Common myeloid progenitor, CD34-positive (primary cell): ENCODE measurements at regions not wholly inside any gene's neighbourhood (a gene's known extent, or its start where the extent isn't known, plus 50 kb on each side); places are given as distances from the start of the nearest gene placed in this dataset.

Experiments
- CTCF ChIA-PET: fragments of 350-600 bp; sonication (Branson Sonifier 250); formaldehyde crosslinking; loops from one replicate; lab custom pipeline; 2021; ENCODE audit warnings: antibody characterized with exemption; lab: Charles Lee
- POLR2A ChIA-PET: fragments of 350-600 bp; sonication (Branson Sonifier 250); formaldehyde crosslinking; loops from one replicate; lab custom pipeline; 2021; ENCODE audit warnings: antibody characterized with exemption; lab: Charles Lee
- DNase-seq, 3 donors: peaks; one replicate each; pipeline versions ENCODE4 v3.0.0 to v3.0.0-alpha.2; 2013
- H3K27ac ChIP-seq, 2 experiments: 1 replicate in 1 of 2; 2 replicates in 1 of 2; pipeline ENCODE4 v1.7.0; 2013; ENCODE audit warnings: inconsistent platforms in 2 of 2, low read length in 2 of 2, mild to moderate bottlenecking in 2 of 2, low read depth in 1 of 2, moderate library complexity in 1 of 2; ENCODE audit not compliant: severe bottlenecking in 2 of 2, insufficient read depth in 1 of 2, poor library complexity in 1 of 2
- H3K27me3 ChIP-seq, 5 experiments: replicated peaks in 2 of 5; 1 replicate in 3 of 5; 2 replicates in 2 of 5; pipeline versions ENCODE4 v1.6.1 to v1.7.0; 2013; ENCODE audit warnings: low read length in 4 of 5, mild to moderate bottlenecking in 2 of 5, moderate library complexity in 2 of 5, inconsistent platforms in 1 of 5; ENCODE audit not compliant: insufficient read depth in 5 of 5, control insufficient read depth in 4 of 5
- H3K36me3 ChIP-seq, 4 experiments: 1 replicate in 2 of 4; 2 replicates in 2 of 4; pipeline versions ENCODE4 v1.6.1 to v1.7.0; 2013; ENCODE audit warnings: low read length in 3 of 4, control low read depth in 1 of 4, mild to moderate bottlenecking in 1 of 4; ENCODE audit not compliant: control insufficient read depth in 4 of 4, insufficient read depth in 4 of 4
- H3K4me1 ChIP-seq, 4 experiments: 1 replicate in 3 of 4; 2 replicates in 1 of 4; pipeline versions ENCODE4 v1.6.1 to v1.7.1; 2013; ENCODE audit warnings: low read length in 3 of 4, mild to moderate bottlenecking in 3 of 4, control low read depth in 1 of 4, inconsistent platforms in 1 of 4, moderate library complexity in 1 of 4; ENCODE audit not compliant: control insufficient read depth in 4 of 4, insufficient read depth in 4 of 4; ENCODE audit errors: control extremely low read depth in 1 of 4
- H3K4me3 ChIP-seq, 7 experiments: 1 replicate in 4 of 7; 2 replicates in 3 of 7; pipeline versions ENCODE4 v1.5.1 to v1.7.0; 2013; ENCODE audit warnings: mild to moderate bottlenecking in 7 of 7, low read length in 6 of 7, moderate library complexity in 6 of 7, inconsistent platforms in 2 of 7, low read depth in 2 of 7, control low read depth in 1 of 7; ENCODE audit not compliant: insufficient read depth in 4 of 7, control insufficient read depth in 1 of 7; ENCODE audit errors: extremely low read depth in 1 of 7
- H3K9me3 ChIP-seq, 5 experiments: 1 replicate in 4 of 5; 2 replicates in 1 of 5; pipeline versions ENCODE4 v1.6.1 to v1.7.1; 2013; ENCODE audit warnings: low read length in 4 of 5, mild to moderate bottlenecking in 2 of 5, inconsistent platforms in 1 of 5, low read depth in 1 of 5, moderate library complexity in 1 of 5; ENCODE audit not compliant: control insufficient read depth in 4 of 5, insufficient read depth in 2 of 5; ENCODE audit errors: control extremely low read depth in 1 of 5
- WGBS: methylation state at CpG from one replicate; pipeline ENCODE4 v1.1.5; 2013; ENCODE audit not compliant: insufficient coverage; 5-methylcytosine and 5-hydroxymethylcytosine counted together

DNA sequence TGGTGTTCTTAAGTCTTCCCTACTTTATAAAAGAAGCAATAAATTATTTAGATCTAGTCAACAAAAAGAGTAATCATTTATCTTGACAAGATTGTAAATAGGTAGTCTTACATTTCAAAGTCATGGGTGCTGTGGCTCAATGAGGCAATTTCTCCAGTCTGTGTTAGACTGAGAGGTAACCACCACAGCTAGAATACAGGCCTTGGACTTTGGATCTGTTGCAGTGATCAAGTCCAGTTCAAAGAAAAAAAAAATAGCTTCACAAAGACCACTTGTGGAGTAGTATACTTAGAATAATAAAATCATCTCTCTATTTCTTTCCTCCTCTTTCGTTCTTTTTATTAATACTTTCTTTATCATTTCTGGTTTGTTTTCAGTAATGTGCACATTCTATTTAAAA, 93.1 kb upstream of the FSIP2 start:
- no CpG with 5 or more reads among the region's 1 CpG for WGBS
- ChIA-PET POLR2A (no interaction called here), CTCF (no interaction called here)
- H3K4me1 ChIP-seq: no peaks in the 10 kb centered on the region
- no peak for DNase-seq
- H3K4me3 ChIP-seq: no peak overlapping the region
- no peaks in the 10 kb centered on the region for H3K9me3 ChIP-seq
- H3K27me3 ChIP-seq: no peaks in the 10 kb centered on the region
- H3K36me3 ChIP-seq: no peaks in the 10 kb centered on the region
- no peak overlapping the region for H3K27ac ChIP-seq

DNA sequence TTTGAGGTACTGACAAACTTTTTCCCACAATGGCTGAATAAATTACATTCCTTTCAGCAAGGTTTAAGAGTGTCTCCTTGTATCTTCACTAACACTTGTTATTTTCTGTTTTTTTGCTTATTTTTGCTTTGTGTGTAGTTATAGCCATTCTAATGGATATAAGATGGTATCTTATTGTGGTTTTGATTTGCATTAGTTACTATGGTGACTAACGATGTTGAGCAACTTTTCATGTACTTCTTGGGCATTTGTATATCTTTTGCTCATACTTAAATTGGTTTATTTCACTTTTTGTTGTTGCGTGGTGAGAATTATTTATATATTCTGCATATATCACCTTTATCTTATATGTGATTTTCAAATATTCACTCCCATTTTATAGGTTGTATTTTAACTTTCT, 79.9 kb upstream of the FSIP2 start:
- H3K4me3 ChIP-seq: no peak overlapping the region
- CTCF ChIA-PET: no interaction called here
- WGBS: no CpG with 5 or more reads among the region's 2 CpGs

DNA sequence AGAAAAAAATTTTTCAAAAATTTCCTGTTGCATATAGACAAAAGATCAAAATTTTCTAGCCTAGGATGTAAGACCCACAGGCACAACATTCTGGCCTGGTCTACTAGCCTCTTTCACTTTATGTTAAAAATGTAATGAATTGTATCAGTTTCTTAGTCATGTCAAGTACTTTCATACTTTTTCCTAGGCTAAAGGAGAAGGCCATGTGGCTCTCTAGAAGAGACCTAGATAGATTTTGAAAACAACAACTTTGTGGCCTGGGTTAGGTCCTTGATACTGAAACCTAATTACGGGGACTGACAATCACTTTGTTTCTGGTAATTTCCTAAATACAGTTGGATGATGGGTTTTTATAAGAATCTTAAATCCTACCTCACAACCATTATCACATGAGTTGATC, 74.8 kb upstream of the FSIP2 start:
- Histone ChIP-seq H3K9me3 (no peaks in the 10 kb centered on the region), H3K36me3 (no peaks in the 10 kb centered on the region), H3K27ac (no peak overlapping the region), H3K27me3 (no peaks in the 10 kb centered on the region), H3K4me3 (no peak overlapping the region), H3K4me1 (no peaks in the 10 kb centered on the region)
- ChIA-PET POLR2A (no interaction called here), CTCF (no interaction called here)
- no peak for DNase-seq
- no CpG with 5 or more reads among the region's 1 CpG for WGBS

More for the DNA sequence above, 79.9 kb upstream of the FSIP2 start:
- Histone ChIP-seq H3K27me3 (no peaks in the 10 kb centered on the region), H3K4me1 (no peaks in the 10 kb centered on the region), H3K9me3 (no peaks in the 10 kb centered on the region), H3K27ac (no peak overlapping the region), H3K36me3 (no peaks in the 10 kb centered on the region)
- no peak for DNase-seq
- POLR2A ChIA-PET: no interaction called here

DNA sequence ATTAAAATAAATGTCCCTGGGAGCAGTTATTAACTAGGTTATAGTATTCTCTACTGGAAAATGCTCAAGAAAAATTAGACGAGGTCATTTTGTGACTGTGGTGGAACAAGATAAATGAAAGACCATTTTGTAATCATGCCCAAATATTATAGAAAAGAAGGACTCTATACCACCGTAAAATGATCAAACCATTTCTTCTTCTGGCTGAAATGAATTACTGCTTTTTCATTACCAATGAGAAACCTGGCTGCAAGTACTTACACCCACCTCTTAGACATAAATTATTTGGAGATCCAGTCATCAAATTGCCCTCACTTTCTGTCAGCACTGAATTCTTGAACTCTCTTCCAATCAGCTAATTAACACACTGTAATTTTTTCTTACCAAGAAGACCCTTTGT, 74.2 kb upstream of the FSIP2 start:
- no peak for DNase-seq
- H3K4me1 ChIP-seq: no peaks in the 10 kb centered on the region
- no peaks in the 10 kb centered on the region for H3K36me3 ChIP-seq
- H3K9me3 ChIP-seq: no peaks in the 10 kb centered on the region
- no CpG with 5 or more reads among the region's 2 CpGs for WGBS
- CTCF ChIA-PET: no interaction called here
- H3K4me3 ChIP-seq: no peak overlapping the region
- H3K27me3 ChIP-seq: no peaks in the 10 kb centered on the region
- POLR2A ChIA-PET: no interaction called here
- H3K27ac ChIP-seq: no peak overlapping the region

DNA sequence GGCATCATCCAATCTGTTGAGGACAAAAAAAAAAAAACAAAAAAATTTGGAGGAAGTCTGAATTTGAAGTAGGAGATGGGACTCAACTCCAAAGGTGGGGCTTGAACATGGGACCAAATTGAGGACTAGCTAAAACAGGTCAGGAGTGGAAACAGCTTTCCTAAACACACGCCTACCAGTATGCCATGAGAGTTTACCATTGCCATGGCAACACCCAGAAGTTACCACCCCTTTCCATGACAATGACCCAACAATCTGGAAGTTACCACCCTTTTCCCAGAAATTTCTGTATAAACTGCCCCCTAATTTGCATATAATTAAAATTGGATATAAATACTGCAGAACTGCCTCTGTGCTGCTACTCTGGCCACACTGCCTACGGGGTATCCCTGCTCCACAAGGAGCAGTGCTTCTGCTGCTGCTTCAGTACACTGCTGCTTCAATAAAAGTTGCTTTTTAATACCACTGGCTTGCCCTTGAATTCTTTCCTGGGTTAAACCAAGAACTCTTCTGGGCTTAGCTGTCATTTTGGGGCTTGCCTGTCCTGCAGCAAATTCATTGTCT, 73.3 kb upstream of the FSIP2 start:
- Histone ChIP-seq H3K36me3 (no peaks in the 10 kb centered on the region), H3K27ac (no peak overlapping the region), H3K9me3 (no peaks in the 10 kb centered on the region), H3K27me3 (no peaks in the 10 kb centered on the region), H3K4me1 (no peaks in the 10 kb centered on the region), H3K4me3 (no peak overlapping the region)
- no peak for DNase-seq
- WGBS: 63% methylated on average over 1 of the region's 2 CpGs
- CTCF ChIA-PET: no interaction called here
- POLR2A ChIA-PET: no interaction called here

DNA sequence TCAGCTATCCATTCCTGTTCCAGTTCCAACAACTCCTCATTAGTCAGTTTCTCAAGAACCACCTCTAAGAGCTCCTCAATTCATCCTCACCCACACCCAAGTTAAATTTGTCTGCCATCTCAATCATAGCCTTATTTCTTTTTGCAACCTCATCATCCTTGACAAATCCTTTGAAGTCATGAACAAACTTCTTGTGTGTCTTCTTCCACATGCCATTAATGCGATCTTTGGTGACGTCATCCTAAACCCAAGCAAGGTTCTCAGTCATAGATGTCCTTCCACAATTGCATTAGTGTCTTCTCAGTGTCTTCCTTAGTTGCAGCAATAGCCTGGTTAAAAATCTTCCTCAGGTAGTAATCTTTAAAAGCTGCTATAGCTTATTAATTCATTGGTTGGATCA, 71.2 kb upstream of the FSIP2 start:
- WGBS: 100% methylated on average over 2 of the region's 2 CpGs
- H3K27ac ChIP-seq: no peak overlapping the region
- no peak for DNase-seq
- H3K4me1 ChIP-seq: no peaks in the 10 kb centered on the region
- H3K9me3 ChIP-seq: no peaks in the 10 kb centered on the region
- no peaks in the 10 kb centered on the region for H3K27me3 ChIP-seq
- ChIA-PET POLR2A (no interaction called here), CTCF (interaction anchor here (0.6 kb wide), 1 partner anchor 51 kb away, joined by 3 read pairs; no protein-coding TSS in a partner anchor)
- H3K36me3 ChIP-seq: no peaks in the 10 kb centered on the region
- no peak overlapping the region for H3K4me3 ChIP-seq

DNA sequence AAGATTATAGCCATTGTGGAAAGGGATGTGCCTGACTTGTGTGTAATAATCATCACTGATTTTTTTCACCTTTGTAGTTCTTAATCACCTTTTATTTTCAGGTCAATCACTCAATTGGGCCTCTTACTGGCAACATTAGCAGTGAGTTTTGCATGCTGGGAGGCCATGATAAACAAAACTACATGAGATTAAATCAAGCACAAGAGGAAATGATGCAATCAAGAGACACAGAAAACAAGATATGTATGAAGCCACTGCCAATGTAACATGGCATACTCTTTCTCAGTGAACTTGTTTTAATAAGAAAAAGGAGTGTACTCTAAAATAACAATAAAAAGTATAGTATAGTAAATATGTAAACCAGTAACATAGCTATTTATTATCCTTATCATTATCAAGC, 69.9 kb upstream of the FSIP2 start:
- Histone ChIP-seq H3K27me3 (no peaks in the 10 kb centered on the region), H3K36me3 (no peaks in the 10 kb centered on the region), H3K4me1 (no peaks in the 10 kb centered on the region), H3K9me3 (no peaks in the 10 kb centered on the region), H3K4me3 (no peak overlapping the region), H3K27ac (no peak overlapping the region)
- ChIA-PET POLR2A (no interaction called here), CTCF (no interaction called here)
- DNase-seq: no peak
